BLaER1 (cell line): ENCODE measurements at regions not wholly inside any gene's neighbourhood (a gene's known extent, or its start where the extent isn't known, plus 50 kb on each side); places are given as distances from the start of the nearest gene placed in this dataset.

ENCODE experiments used
- H3K27ac ChIP-seq: shearing (Covaris generic); formaldehyde crosslinking; 2 replicates; pipeline ENCODE4 v1.8.1; 2022
- H3K27me3 ChIP-seq: shearing (Covaris generic); formaldehyde crosslinking; 2 replicates; pipeline ENCODE4 v1.8.1; 2022
- H3K36me3 ChIP-seq: shearing (Covaris generic); formaldehyde crosslinking; 2 replicates; pipeline ENCODE4 v1.8.1; 2022
- H3K4me1 ChIP-seq: shearing (Covaris generic); formaldehyde crosslinking; 2 replicates; pipeline ENCODE4 v1.8.1; 2022
- H3K4me2 ChIP-seq: shearing (Covaris generic); formaldehyde crosslinking; 2 replicates; pipeline ENCODE4 v1.8.1; 2022
- H3K4me3 ChIP-seq: shearing (Covaris generic); formaldehyde crosslinking; 2 replicates; pipeline ENCODE4 v1.8.1; 2022
- H3K9ac ChIP-seq: shearing (Covaris generic); formaldehyde crosslinking; 2 replicates; pipeline ENCODE4 v1.8.1; 2022
- H3K9me3 ChIP-seq: shearing (Covaris generic); formaldehyde crosslinking; 2 replicates; pipeline ENCODE4 v1.8.1; 2022
- H4K20me1 ChIP-seq: shearing (Covaris generic); formaldehyde crosslinking; 2 replicates; pipeline ENCODE4 v1.8.1; 2022
- Cebpa-rat ChIP-seq: shearing (Covaris generic); IDR thresholded peaks from 2 replicates; pipeline ENCODE4 v1.8.1; 2022

DNA sequence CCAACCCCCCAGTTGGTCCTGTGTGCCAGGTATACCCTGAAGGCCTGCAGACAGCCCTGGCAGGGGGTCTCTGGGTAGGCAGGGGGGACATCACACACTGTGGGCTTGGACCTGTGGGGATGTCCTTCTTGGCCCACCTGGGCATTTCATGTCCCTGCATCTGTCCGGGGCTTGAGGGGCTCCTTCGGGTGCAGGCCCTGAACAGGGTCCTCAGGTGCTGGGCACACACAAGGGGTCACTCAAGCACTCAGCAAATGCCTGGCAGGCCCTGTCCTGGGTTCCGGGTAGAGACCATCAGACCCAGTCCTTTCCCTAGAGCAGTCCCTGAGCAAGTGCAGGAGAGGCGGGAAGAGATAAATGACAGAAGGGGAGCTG, 70.5 kb upstream of the WNT11 start:
- no peaks in the 10 kb centered on the region for H3K27me3 ChIP-seq
- no peaks in the 10 kb centered on the region for H4K20me1 ChIP-seq
- H3K4me1 ChIP-seq = peaks cover 58% of the 10 kb centered on the region

DNA sequence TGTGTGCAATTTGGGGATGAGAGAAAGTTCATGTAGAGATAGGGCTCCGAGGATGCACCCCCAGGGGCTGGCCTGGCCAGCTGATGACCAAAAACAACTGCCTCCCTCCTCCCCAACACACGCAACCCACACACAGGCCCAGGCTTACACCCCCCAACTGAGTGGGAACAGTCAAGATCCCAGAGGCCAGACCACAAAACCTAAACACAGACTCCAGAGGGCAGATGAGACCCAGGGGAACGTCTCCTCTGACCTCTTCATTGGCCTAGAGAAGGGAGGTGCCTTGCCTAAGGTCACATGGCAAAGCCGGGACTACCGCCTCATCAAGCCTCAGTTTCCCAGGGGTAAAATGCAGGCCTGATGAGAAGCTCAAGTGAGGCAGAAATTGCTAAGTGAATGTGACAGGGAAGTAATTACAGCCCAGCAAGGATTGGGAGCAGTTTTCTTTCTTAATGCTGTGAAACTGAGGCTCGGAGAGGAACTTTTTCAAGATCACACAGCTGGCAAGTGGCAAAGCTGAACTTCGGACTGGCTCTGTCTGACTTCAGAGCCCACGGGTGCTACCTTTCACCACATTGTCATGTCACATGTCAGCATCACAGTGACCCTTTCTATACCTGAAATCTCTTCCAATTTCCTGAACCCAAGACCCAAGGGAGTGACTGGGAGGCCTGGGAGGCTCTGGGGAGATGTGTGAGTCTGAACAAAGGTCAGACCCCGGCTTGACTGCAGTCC, 69.9 kb upstream of the WNT11 start:
- Histone ChIP-seq H3K4me1 (peaks cover 52% of the 10 kb centered on the region), H3K27me3 (no peaks in the 10 kb centered on the region)
- TF ChIP-seq Cebpa-rat = no peak

More for the DNA sequence above, 70.5 kb upstream of the WNT11 start:
- peaks cover 17% of the 10 kb centered on the region for H3K9me3 ChIP-seq
- peak overlapping the region; percentile 82 for H3K4me2 ChIP-seq
- no peaks in the 10 kb centered on the region for H3K36me3 ChIP-seq
- H3K27ac ChIP-seq = no peak overlapping the region
- H3K9ac ChIP-seq = no peak overlapping the region
- no peak for TF ChIP-seq Cebpa-rat
- no peak overlapping the region for H3K4me3 ChIP-seq

GRCh38 chr11:76275446-76275845, 69.1 kb upstream of the WNT11 start:
- no peak overlapping the region for H3K27ac ChIP-seq
- TF ChIP-seq Cebpa-rat = no peak
- no peaks in the 10 kb centered on the region for H3K36me3 ChIP-seq
- no peak overlapping the region for H3K4me3 ChIP-seq
- no peaks in the 10 kb centered on the region for H4K20me1 ChIP-seq
- H3K4me1 ChIP-seq = peaks cover 47% of the 10 kb centered on the region
- peaks cover 17% of the 10 kb centered on the region for H3K9me3 ChIP-seq
- H3K9ac ChIP-seq = no peak overlapping the region
- peak overlapping the region; percentile 82; the same call in 1 of the 2 replicates for H3K4me2 ChIP-seq
- no peaks in the 10 kb centered on the region for H3K27me3 ChIP-seq

More for the DNA sequence above, 69.9 kb upstream of the WNT11 start:
- Histone ChIP-seq H3K9ac (no peak overlapping the region), H3K4me3 (no peak overlapping the region), H3K4me2 (peak overlapping the region; percentile 82), H3K36me3 (no peaks in the 10 kb centered on the region), H4K20me1 (no peaks in the 10 kb centered on the region), H3K9me3 (peaks cover 17% of the 10 kb centered on the region), H3K27ac (no peak overlapping the region)

GRCh38 chr11:76271068-76271467, 64.8 kb upstream of the WNT11 start:
- peaks cover 17% of the 10 kb centered on the region for H3K9me3 ChIP-seq
- no peak overlapping the region for H3K9ac ChIP-seq
- H4K20me1 ChIP-seq = no peaks in the 10 kb centered on the region
- H3K27me3 ChIP-seq = no peaks in the 10 kb centered on the region
- H3K36me3 ChIP-seq = no peaks in the 10 kb centered on the region
- H3K27ac ChIP-seq = no peak overlapping the region
- no peak overlapping the region for H3K4me3 ChIP-seq
- TF ChIP-seq Cebpa-rat = no peak
- no peak overlapping the region for H3K4me2 ChIP-seq
- H3K4me1 ChIP-seq = peaks cover 11% of the 10 kb centered on the region

- Histone ChIP-seq H3K9me3 (peaks cover 16% of the 10 kb centered on the region), H3K4me1 (0 out of 2 replicates have a peak, but pooled peaks cover 7% of the 10 kb centered on the region), H3K36me3 (no peaks in the 10 kb centered on the region), H4K20me1 (no peaks in the 10 kb centered on the region), H3K9ac (no peak overlapping the region), H3K27me3 (no peaks in the 10 kb centered on the region), H3K4me3 (no peak overlapping the region), H3K27ac (no peak overlapping the region), H3K4me2 (0 out of 2 replicates have a peak overlapping the region, but pooled peaks have one; percentile 14)
- no peak for TF ChIP-seq Cebpa-rat
Measured at GRCh38 chr11:76270389-76270788, 64.1 kb upstream of the WNT11 start.

GRCh38 chr11:76269661-76270261, 63.5 kb upstream of the WNT11 start:
- Histone ChIP-seq H3K4me1 (0 out of 2 replicates have a peak, but pooled peaks cover 7% of the 10 kb centered on the region), H3K27me3 (no peaks in the 10 kb centered on the region), H3K9me3 (peaks cover 10% of the 10 kb centered on the region), H3K9ac (no peak overlapping the region), H3K36me3 (no peaks in the 10 kb centered on the region), H3K27ac (no peak overlapping the region), H3K4me2 (0 out of 2 replicates have a peak overlapping the region, but pooled peaks have one; percentile 14), H4K20me1 (no peaks in the 10 kb centered on the region), H3K4me3 (no peak overlapping the region)
- no peak for TF ChIP-seq Cebpa-rat

GRCh38 chr11:76269247-76269646, 62.9 kb upstream of the WNT11 start:
- Histone ChIP-seq H3K4me2 (no peak overlapping the region), H3K9me3 (peaks cover 5% of the 10 kb centered on the region; the same call in 1 of the 2 replicates), H4K20me1 (no peaks in the 10 kb centered on the region), H3K9ac (no peak overlapping the region), H3K36me3 (no peaks in the 10 kb centered on the region), H3K27ac (no peak overlapping the region), H3K4me1 (0 out of 2 replicates have a peak, but pooled peaks cover 7% of the 10 kb centered on the region), H3K4me3 (no peak overlapping the region), H3K27me3 (no peaks in the 10 kb centered on the region)
- no peak for TF ChIP-seq Cebpa-rat

GRCh38 chr11:76268498-76268897, 62.2 kb upstream of the WNT11 start:
- Histone ChIP-seq H3K36me3 (no peaks in the 10 kb centered on the region), H3K4me1 (0 out of 2 replicates have a peak, but pooled peaks cover 7% of the 10 kb centered on the region), H3K9me3 (no peaks in the 10 kb centered on the region), H3K9ac (no peak overlapping the region), H3K27me3 (no peaks in the 10 kb centered on the region), H3K4me3 (no peak overlapping the region), H3K4me2 (no peak overlapping the region), H3K27ac (no peak overlapping the region), H4K20me1 (no peaks in the 10 kb centered on the region)
- TF ChIP-seq Cebpa-rat = no peak

- Histone ChIP-seq H3K4me3 (no peak overlapping the region), H3K27ac (no peak overlapping the region), H3K4me2 (no peak overlapping the region), H3K9ac (no peak overlapping the region), H3K9me3 (no peaks in the 10 kb centered on the region), H4K20me1 (no peaks in the 10 kb centered on the region), H3K27me3 (no peaks in the 10 kb centered on the region), H3K36me3 (no peaks in the 10 kb centered on the region), H3K4me1 (0 out of 2 replicates have a peak, but pooled peaks cover 7% of the 10 kb centered on the region)
- TF ChIP-seq Cebpa-rat = no peak
Measured at GRCh38 chr11:76267556-76267955, 61.3 kb upstream of the WNT11 start.

GRCh38 chr11:76266286-76267100, 60.2 kb upstream of the WNT11 start:
- H3K27ac ChIP-seq = no peak overlapping the region
- H3K4me3 ChIP-seq = no peak overlapping the region

More at GRCh38 chr11:76266286-76267100, 60.2 kb upstream of the WNT11 start:
- no peak overlapping the region for H3K9ac ChIP-seq
- no peaks in the 10 kb centered on the region for H3K36me3 ChIP-seq
- 0 out of 2 replicates have a peak, but pooled peaks cover 7% of the 10 kb centered on the region for H3K4me1 ChIP-seq
- no peaks in the 10 kb centered on the region for H4K20me1 ChIP-seq
- no peak overlapping the region for H3K4me2 ChIP-seq
- no peak for TF ChIP-seq Cebpa-rat
- H3K9me3 ChIP-seq = no peaks in the 10 kb centered on the region
- H3K27me3 ChIP-seq = no peaks in the 10 kb centered on the region
